GM23338 (cell line): ENCODE measurements at regions not wholly inside any gene's neighbourhood (a gene's known extent, or its start where the extent isn't known, plus 50 kb on each side); places are given as distances from the start of the nearest gene placed in this dataset.

ENCODE experiments used
- ATAC-seq: fragments of 200-7000 bp; cut with Tn5 transposase; 3 replicates; pipeline ENCODE4 v1.9.1; 2020
- DNase-seq: peaks from one replicate; pipeline ENCODE4 v3.0.0-alpha.2; 2015; ENCODE audit warnings: low spot score
- H2AFZ ChIP-seq: fragments of 200-600 bp; sonication (generic); 2 replicates; pipeline ENCODE4 v1.8.0; 2016; ENCODE audit warnings: antibody characterized with exemption, mild to moderate bottlenecking, moderate library complexity
- H3F3A ChIP-seq: fragments of 200-600 bp; sonication (generic); replicated peaks from 2 replicates; pipeline ENCODE4 v1.8.0; 2017; ENCODE audit warnings: antibody characterized with exemption, mixed run types, low read depth
- H3K27ac ChIP-seq: fragments of 200-600 bp; sonication (generic); 2 replicates; pipeline ENCODE4 v1.6.1; 2016; ENCODE audit warnings: low read depth
- H3K27me3 ChIP-seq: fragments of 200-600 bp; sonication (generic); 2 replicates; pipeline ENCODE4 v1.8.0; 2016; ENCODE audit warnings: mild to moderate bottlenecking, mixed run types, moderate library complexity; ENCODE audit not compliant: insufficient read depth
- H3K36me3 ChIP-seq: fragments of 200-600 bp; sonication (generic); 2 replicates; pipeline ENCODE4 v1.8.0; 2016; ENCODE audit warnings: mild to moderate bottlenecking; ENCODE audit not compliant: insufficient read depth
- H3K4me1 ChIP-seq: fragments of 200-600 bp; sonication (generic); 2 replicates; pipeline ENCODE4 v1.8.0; 2016; ENCODE audit warnings: mild to moderate bottlenecking, moderate library complexity; ENCODE audit not compliant: insufficient read depth
- H3K4me2 ChIP-seq: fragments of 200-600 bp; sonication (generic); 2 replicates; pipeline ENCODE4 v1.7.1; 2017; ENCODE audit warnings: mixed run types
- H3K4me3 ChIP-seq: fragments of 200-600 bp; sonication (generic); 2 replicates; pipeline ENCODE4 v1.6.1; 2016; ENCODE audit warnings: mixed run types
- H3K79me2 ChIP-seq: fragments of 200-600 bp; sonication (generic); replicated peaks from 2 replicates; pipeline ENCODE4 v1.8.0; 2017; ENCODE audit warnings: mild to moderate bottlenecking; ENCODE audit not compliant: insufficient read depth
- H3K9me2 ChIP-seq: fragments of 200-600 bp; sonication (generic); 2 replicates; pipeline ENCODE4 v1.8.0; 2017; ENCODE audit not compliant: insufficient read depth
- H4K20me1 ChIP-seq: fragments of 200-600 bp; sonication (generic); replicated peaks from 2 replicates; pipeline ENCODE4 v1.8.0; 2017; ENCODE audit warnings: mild to moderate bottlenecking; ENCODE audit not compliant: insufficient read depth
- H3K27ac Mint-ChIP-seq: 2 replicates; pipeline ENCODE4 v1.8.0; 2020; ENCODE audit warnings: inconsistent platforms, mild to moderate bottlenecking, moderate library complexity, mixed read lengths
- H3K27me3 Mint-ChIP-seq: 3 replicates; pipeline ENCODE4 v1.8.0; 2022; ENCODE audit warnings: low read depth, mild to moderate bottlenecking, moderate library complexity, mixed read lengths, inconsistent platforms; ENCODE audit not compliant: insufficient read depth, poor library complexity
- H3K36me3 Mint-ChIP-seq: 3 replicates; pipeline ENCODE4 v1.8.0; 2021; ENCODE audit warnings: low read depth, mild to moderate bottlenecking, inconsistent platforms, moderate library complexity, mixed read lengths
- H3K4me1 Mint-ChIP-seq: 3 replicates; pipeline ENCODE4 v1.8.0; 2020; ENCODE audit warnings: mild to moderate bottlenecking, inconsistent platforms, mixed read lengths
- H3K4me3 Mint-ChIP-seq: 3 replicates; pipeline ENCODE4 v1.8.0; 2021; ENCODE audit warnings: moderate library complexity, mild to moderate bottlenecking, inconsistent platforms, mixed read lengths
- H3K9me3 Mint-ChIP-seq: 3 replicates; pipeline ENCODE4 v1.8.0; 2020; ENCODE audit warnings: moderate library complexity, mild to moderate bottlenecking, inconsistent platforms, mixed read lengths
- CREB1 ChIP-seq: fragments of 250-450 bp; sonication (Bioruptor Pico); IDR thresholded peaks from 2 replicates; pipeline ENCODE4 v1.5.0; 2020; ENCODE audit warnings: low read depth, mild to moderate bottlenecking, moderate library complexity
- CTCF ChIP-seq, 2 experiments: fragments of 200-600 bp in 1 of 2; sonication (generic) in 1 of 2; conservative IDR thresholded peaks; 2 replicates each; pipeline versions ENCODE4 v1.5.1 to v1.6.1; 2016 to 2017; ENCODE audit warnings: antibody characterized with exemption in 2 of 2, low read depth in 2 of 2, mild to moderate bottlenecking in 2 of 2, moderate library complexity in 1 of 2
- ETS1 ChIP-seq: IDR thresholded peaks from 2 replicates; pipeline ENCODE4 v1.6.1; 2016; ENCODE audit warnings: antibody characterized with exemption
- EZH2 ChIP-seq: fragments of 200-600 bp; sonication (generic); IDR thresholded peaks from one replicate; pipeline ENCODE4 v1.8.0; 2017; ENCODE audit warnings: antibody characterized with exemption, mild to moderate bottlenecking, low read depth; ENCODE audit not compliant: unreplicated experiment
- EZH2phosphoT487 ChIP-seq: fragments of 200-600 bp; sonication (generic); IDR thresholded peaks from one replicate; pipeline ENCODE4 v1.8.1; 2018; ENCODE audit warnings: antibody characterized with exemption; ENCODE audit not compliant: unreplicated experiment
- JUNB ChIP-seq: IDR thresholded peaks from one replicate; pipeline ENCODE4 v1.6.1; 2016; ENCODE audit warnings: antibody characterized with exemption; ENCODE audit not compliant: unreplicated experiment
- NANOG ChIP-seq: IDR thresholded peaks from 2 replicates; pipeline ENCODE4 v1.6.1; 2016; ENCODE audit warnings: antibody characterized with exemption, borderline replicate concordance
- POLR2AphosphoS5 ChIP-seq: IDR thresholded peaks from 2 replicates; pipeline ENCODE4 v1.6.1; 2016; ENCODE audit warnings: antibody characterized with exemption, low read depth
- REST ChIP-seq: IDR thresholded peaks from one replicate; pipeline ENCODE4 v1.6.1; 2018; ENCODE audit warnings: antibody characterized with exemption; ENCODE audit not compliant: unreplicated experiment
- STAT1 ChIP-seq: IDR thresholded peaks from one replicate; pipeline ENCODE4 v1.6.1; 2016; ENCODE audit warnings: antibody characterized with exemption; ENCODE audit not compliant: unreplicated experiment
- ZNF114 ChIP-seq: fragments of 250-450 bp; sonication (Bioruptor Pico); IDR thresholded peaks from 2 replicates; pipeline ENCODE4 v1.5.0; 2020; ENCODE audit warnings: mild to moderate bottlenecking, moderate library complexity
- ZNF331 ChIP-seq: fragments of 250-450 bp; sonication (Bioruptor Pico); IDR thresholded peaks from 2 replicates; pipeline ENCODE4 v1.5.0; 2020; ENCODE audit warnings: low read depth, mild to moderate bottlenecking, moderate library complexity
- TF ChIP-seq, protein P1 (sequence below): fragments of 250-450 bp; sonication (Bioruptor Pico); IDR thresholded peaks from 2 replicates; pipeline ENCODE4 v1.5.0; 2020; ENCODE audit warnings: mild to moderate bottlenecking, moderate library complexity

DNA sequence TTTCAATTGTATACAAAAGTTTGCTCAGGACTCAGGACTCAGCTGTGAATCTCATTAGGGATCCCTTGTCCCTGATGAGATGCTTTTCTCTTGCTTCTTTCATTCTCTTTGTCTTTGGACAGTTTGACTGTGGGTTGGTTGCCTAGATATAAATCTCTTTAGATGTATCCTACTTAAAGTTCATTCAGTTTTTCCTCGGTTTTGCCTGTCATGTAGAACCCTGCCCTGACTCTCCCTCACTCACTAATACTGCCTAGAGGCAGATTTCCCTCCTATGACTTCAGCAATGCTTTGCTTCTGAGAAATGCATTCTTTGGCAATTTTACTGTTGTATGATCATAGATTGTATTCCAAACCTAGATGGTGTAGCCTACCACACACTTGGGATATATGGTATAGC lies 421.4 kb upstream of the TCF4 start:
- Histone ChIP-seq H2AFZ (no peak overlapping the region), H4K20me1 (no peaks in the 10 kb centered on the region), H3K4me3 (no peak overlapping the region), H3K79me2 (no peaks in the 10 kb centered on the region), H3K9me2 (peaks cover 3% of the 10 kb centered on the region; the same call in 1 of the 2 replicates), H3K27ac (no peak overlapping the region), H3F3A (no peaks in the 10 kb centered on the region), H3K36me3 (no peaks in the 10 kb centered on the region), H3K4me1 (no peaks in the 10 kb centered on the region), H3K4me2 (no peak overlapping the region), H3K27me3 (no peaks in the 10 kb centered on the region)
- ATAC-seq: no peak
- Mint-ChIP-seq H3K27ac (no peak overlapping the region), H3K4me3 (no peak overlapping the region), H3K27me3 (peaks cover 3% of the 10 kb centered on the region), H3K36me3 (0 out of 3 replicates have a peak, but pooled peaks cover 2% of the 10 kb centered on the region), H3K4me1 (0 out of 3 replicates have a peak, but pooled peaks cover 2% of the 10 kb centered on the region), H3K9me3 (peaks cover 19% of the 10 kb centered on the region; the same call in 2 of the 3 replicates)
- TF ChIP-seq CREB1 (CRISPR knock-in tag): no peak
- TF ChIP-seq EZH2phosphoT487: no peak
- no peak for TF ChIP-seq REST
- TF ChIP-seq ZNF114 (CRISPR knock-in tag): no peak
- no peak for TF ChIP-seq CTCF (conservative IDR thresholded peaks at IDR 0.05; ENCODE audit: low read depth in 2 of 2)
- TF ChIP-seq STAT1: no peak
- no peak for TF ChIP-seq NANOG
- TF ChIP-seq JUNB: no peak
- no peak for TF ChIP-seq ETS1
- no peak for TF ChIP-seq ZNF331 (CRISPR knock-in tag)
- TF ChIP-seq, protein P1, sequence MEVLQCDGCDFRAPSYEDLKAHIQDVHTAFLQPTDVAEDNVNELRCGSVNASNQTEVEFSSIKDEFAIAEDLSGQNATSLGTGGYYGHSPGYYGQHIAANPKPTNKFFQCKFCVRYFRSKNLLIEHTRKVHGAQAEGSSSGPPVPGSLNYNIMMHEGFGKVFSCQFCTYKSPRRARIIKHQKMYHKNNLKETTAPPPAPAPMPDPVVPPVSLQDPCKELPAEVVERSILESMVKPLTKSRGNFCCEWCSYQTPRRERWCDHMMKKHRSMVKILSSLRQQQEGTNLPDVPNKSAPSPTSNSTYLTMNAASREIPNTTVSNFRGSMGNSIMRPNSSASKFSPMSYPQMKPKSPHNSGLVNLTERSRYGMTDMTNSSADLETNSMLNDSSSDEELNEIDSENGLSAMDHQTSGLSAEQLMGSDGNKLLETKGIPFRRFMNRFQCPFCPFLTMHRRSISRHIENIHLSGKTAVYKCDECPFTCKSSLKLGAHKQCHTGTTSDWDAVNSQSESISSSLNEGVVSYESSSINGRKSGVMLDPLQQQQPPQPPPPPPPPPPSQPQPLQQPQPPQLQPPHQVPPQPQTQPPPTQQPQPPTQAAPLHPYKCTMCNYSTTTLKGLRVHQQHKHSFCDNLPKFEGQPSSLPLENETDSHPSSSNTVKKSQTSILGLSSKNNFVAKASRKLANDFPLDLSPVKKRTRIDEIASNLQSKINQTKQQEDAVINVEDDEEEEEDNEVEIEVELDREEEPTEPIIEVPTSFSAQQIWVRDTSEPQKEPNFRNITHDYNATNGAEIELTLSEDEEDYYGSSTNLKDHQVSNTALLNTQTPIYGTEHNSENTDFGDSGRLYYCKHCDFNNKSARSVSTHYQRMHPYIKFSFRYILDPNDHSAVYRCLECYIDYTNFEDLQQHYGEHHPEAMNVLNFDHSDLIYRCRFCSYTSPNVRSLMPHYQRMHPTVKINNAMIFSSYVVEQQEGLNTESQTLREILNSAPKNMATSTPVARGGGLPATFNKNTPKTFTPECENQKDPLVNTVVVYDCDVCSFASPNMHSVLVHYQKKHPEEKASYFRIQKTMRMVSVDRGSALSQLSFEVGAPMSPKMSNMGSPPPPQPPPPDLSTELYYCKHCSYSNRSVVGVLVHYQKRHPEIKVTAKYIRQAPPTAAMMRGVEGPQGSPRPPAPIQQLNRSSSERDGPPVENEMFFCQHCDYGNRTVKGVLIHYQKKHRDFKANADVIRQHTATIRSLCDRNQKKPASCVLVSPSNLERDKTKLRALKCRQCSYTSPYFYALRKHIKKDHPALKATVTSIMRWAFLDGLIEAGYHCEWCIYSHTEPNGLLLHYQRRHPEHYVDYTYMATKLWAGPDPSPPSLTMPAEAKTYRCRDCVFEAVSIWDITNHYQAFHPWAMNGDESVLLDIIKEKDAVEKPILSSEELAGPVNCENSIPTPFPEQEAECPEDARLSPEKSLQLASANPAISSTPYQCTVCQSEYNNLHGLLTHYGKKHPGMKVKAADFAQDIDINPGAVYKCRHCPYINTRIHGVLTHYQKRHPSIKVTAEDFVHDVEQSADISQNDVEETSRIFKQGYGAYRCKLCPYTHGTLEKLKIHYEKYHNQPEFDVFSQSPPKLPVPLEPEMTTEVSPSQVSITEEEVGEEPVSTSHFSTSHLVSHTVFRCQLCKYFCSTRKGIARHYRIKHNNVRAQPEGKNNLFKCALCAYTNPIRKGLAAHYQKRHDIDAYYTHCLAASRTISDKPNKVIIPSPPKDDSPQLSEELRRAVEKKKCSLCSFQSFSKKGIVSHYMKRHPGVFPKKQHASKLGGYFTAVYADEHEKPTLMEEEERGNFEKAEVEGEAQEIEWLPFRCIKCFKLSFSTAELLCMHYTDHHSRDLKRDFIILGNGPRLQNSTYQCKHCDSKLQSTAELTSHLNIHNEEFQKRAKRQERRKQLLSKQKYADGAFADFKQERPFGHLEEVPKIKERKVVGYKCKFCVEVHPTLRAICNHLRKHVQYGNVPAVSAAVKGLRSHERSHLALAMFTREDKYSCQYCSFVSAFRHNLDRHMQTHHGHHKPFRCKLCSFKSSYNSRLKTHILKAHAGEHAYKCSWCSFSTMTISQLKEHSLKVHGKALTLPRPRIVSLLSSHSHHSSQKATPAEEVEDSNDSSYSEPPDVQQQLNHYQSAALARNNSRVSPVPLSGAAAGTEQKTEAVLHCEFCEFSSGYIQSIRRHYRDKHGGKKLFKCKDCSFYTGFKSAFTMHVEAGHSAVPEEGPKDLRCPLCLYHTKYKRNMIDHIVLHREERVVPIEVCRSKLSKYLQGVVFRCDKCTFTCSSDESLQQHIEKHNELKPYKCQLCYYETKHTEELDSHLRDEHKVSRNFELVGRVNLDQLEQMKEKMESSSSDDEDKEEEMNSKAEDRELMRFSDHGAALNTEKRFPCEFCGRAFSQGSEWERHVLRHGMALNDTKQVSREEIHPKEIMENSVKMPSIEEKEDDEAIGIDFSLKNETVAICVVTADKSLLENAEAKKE: no peak
- no peak for TF ChIP-seq POLR2AphosphoS5
- TF ChIP-seq EZH2: no peak
- no peak for DNase-seq
